ENCODE measurements at regions not wholly inside any gene's neighbourhood (a gene's known extent, or its start where the extent isn't known, plus 50 kb on each side); places are given as distances from the start of the nearest gene placed in this dataset.

- in situ Hi-C loops (cut with HindIII; ENCODE audit: low sequenced_read_pairs): no loop called here
- no peak for TF ChIP-seq CTCF (IDR thresholded peaks at IDR 0.05; ENCODE audit: low read depth, low read length)
- DNase-seq (ENCODE audit: low read depth, low spot score): no peak
- no peak overlapping the region for H3K4me3 ChIP-seq (ENCODE audit: low read depth, low read length)
Measured at GRCh38 chr11:45541693-45542434, 123.6 kb downstream of the CHST1 start.

DNA sequence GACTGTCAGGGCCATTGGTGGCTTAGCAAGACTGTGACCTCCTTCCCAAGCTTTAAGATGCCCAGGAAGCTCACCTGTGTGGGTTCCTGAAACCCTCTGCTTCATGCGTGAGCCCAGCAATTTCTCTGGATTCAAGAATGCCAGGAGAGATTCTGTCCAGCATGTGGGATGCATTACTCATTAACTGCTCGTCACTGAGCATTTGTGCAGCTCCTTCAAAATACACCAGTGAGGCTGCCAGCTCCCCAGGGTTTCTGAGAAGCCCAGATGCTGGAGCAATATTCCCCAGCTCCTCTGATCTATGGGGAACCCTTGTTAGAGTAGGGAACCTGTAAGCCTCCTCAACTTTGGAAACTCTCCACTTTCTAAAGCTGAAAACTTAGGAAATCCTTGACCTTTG, 126.5 kb downstream of the CHST1 start:
- in situ Hi-C loops (cut with HindIII; ENCODE audit: low sequenced_read_pairs): no loop called here
- no peak for DNase-seq (ENCODE audit: low read depth, low spot score)
- TF ChIP-seq CTCF (IDR thresholded peaks at IDR 0.05; ENCODE audit: low read depth, low read length): no peak
- no peak overlapping the region for H3K4me3 ChIP-seq (ENCODE audit: low read depth, low read length)

- in situ Hi-C loops (cut with HindIII; ENCODE audit: low sequenced_read_pairs): no loop called here
- H3K4me3 ChIP-seq (ENCODE audit: low read depth, low read length): no peak overlapping the region
- DNase-seq (ENCODE audit: low read depth, low spot score): no peak
- no peak for TF ChIP-seq CTCF (IDR thresholded peaks at IDR 0.05; ENCODE audit: low read depth, low read length)
Measured at GRCh38 chr11:45538363-45538762, 127.1 kb downstream of the CHST1 start.

GRCh38 chr11:45537614-45538013, 127.8 kb downstream of the CHST1 start:
- H3K4me3 ChIP-seq (ENCODE audit: low read depth, low read length): no peak overlapping the region
- no peak for TF ChIP-seq CTCF (IDR thresholded peaks at IDR 0.05; ENCODE audit: low read depth, low read length)
- no peak for DNase-seq (ENCODE audit: low read depth, low spot score)
- in situ Hi-C loops (cut with HindIII; ENCODE audit: low sequenced_read_pairs): no loop called here

DNA sequence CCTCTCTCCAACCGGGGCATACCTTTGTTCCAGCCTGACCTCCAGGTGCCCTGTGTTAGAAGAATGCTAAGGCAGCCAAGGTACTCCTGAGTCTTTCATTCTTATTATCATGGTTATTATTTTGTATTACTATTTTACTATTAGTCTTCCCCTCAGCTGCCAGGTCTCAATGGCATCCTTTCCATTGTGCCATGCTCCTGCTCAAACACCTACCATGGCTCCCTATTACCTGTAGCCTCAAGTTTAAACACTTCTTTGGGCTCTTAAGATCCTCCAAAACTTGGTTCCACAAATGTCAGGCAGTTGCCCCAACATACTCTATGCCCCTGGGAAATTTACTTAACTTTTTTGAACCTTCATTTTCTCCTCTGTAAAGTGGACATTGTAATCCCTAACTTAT, 130.4 kb downstream of the CHST1 start:
- H3K4me3 ChIP-seq (ENCODE audit: low read depth, low read length): no peak overlapping the region
- TF ChIP-seq CTCF (IDR thresholded peaks at IDR 0.05; ENCODE audit: low read depth, low read length): no peak
- in situ Hi-C loops (cut with HindIII; ENCODE audit: low sequenced_read_pairs): no loop called here
- no peak for DNase-seq (ENCODE audit: low read depth, low spot score)

- H3K4me3 ChIP-seq (ENCODE audit: low read depth, low read length): no peak overlapping the region
- in situ Hi-C loops (cut with HindIII; ENCODE audit: low sequenced_read_pairs): no loop called here
- DNase-seq (ENCODE audit: low read depth, low spot score): no peak
- TF ChIP-seq CTCF (IDR thresholded peaks at IDR 0.05; ENCODE audit: low read depth, low read length): no peak
Measured at GRCh38 chr11:45534132-45534531, 131.3 kb downstream of the CHST1 start.

Data from astrocyte of the spinal cord (primary cell).